GM13976 (cell line): ENCODE measurements at regions not wholly inside any gene's neighbourhood (a gene's known extent, or its start where the extent isn't known, plus 50 kb on each side); places are given as distances from the start of the nearest gene placed in this dataset.

Experiments
- DNase-seq: peaks from one replicate; pipeline ENCODE4 v3.0.0; 2012; ENCODE audit warnings: low spot score
- CTCF ChIP-seq: IDR thresholded peaks from 2 replicates; pipeline ENCODE4 v1.5.1; 2012; ENCODE audit warnings: borderline replicate concordance, mild to moderate bottlenecking; ENCODE audit not compliant: insufficient read depth; ENCODE audit errors: extremely low read depth, missing control alignments, control extremely low read depth
- in situ Hi-C: fragments of 300-500 bp; cut with MboI; formaldehyde crosslinking; loops from one replicate; pipeline ENCODE4 v1.12.0; 2022; ENCODE audit warnings: low sequenced_read_pairs, mixed read lengths, inconsistent platforms; ENCODE audit not compliant: unreplicated experiment

- no peak for DNase-seq
- in situ Hi-C loops = no loop called here
- TF ChIP-seq CTCF = no peak
Measured at GRCh38 chr18:70459731-70460130, 170.9 kb downstream of the SOCS6 start.

DNA sequence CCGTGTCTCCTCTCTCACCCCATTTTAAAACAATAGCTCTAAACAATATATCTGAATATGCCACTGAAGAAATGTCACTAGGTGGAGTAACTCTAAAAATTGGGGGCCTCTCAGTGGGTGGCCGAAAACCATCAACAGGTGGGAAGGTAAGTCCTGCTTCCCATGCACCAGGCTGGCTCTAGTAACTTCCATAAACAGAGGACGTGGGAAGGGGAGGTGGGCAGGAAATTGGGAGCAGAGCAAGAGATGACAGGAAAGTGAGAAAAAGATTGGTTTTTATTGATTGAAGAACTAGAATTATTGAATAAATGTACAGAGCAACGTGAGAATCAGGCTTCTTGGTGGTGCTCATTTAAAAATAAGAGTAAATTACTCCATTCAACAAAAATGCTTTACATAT is 170.4 kb downstream of the SOCS6 start:
- no peak for TF ChIP-seq CTCF
- in situ Hi-C loops = no loop called here
- no peak for DNase-seq

DNA sequence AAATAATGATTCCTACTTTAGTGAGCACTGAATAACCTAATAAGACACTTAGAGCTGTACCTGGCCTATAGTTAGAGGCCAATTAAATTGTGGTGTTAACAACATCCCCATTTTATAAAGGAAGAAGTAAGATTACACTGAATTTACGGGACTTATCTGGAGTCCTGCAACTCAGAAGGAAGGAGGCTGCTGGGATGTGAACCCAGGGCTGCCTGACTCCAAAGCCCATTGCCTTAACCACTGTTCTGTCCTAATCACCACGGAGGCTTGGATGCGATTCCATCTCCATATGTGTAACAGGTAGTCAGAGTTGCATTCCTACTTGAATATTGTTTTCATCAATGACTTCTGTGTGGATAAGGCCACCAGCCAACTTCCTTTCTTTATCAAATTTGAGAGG is 168.9 kb downstream of the SOCS6 start:
- TF ChIP-seq CTCF = no peak
- in situ Hi-C loops = no loop called here
- no peak for DNase-seq

GRCh38 chr18:70457223-70457622 is 168.4 kb downstream of the SOCS6 start:
- no peak for DNase-seq
- in situ Hi-C loops = no loop called here
- TF ChIP-seq CTCF = no peak

DNA sequence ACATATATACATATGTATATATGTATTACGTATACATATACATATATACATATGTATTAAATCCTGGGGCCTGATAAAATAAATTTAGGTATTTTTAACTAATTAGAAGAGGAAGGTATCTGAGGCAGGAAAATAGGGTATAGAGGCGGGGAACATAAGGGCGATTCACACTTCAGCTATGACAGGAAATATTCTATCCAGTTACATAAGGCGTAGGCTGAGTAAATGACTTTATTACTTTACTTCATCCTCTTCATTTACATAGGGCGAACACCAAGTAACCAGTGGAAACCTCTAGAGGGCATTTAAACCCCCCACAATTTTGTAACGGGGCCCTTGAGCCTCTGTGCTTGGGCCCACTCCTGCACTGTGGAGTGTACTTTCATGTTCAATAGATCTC is 167.5 kb downstream of the SOCS6 start:
- TF ChIP-seq CTCF = no peak
- in situ Hi-C loops = no loop called here
- no peak for DNase-seq

- no peak for DNase-seq
- in situ Hi-C loops = no loop called here
- TF ChIP-seq CTCF = no peak
Measured at GRCh38 chr18:70455731-70456130, 166.9 kb downstream of the SOCS6 start.

DNA sequence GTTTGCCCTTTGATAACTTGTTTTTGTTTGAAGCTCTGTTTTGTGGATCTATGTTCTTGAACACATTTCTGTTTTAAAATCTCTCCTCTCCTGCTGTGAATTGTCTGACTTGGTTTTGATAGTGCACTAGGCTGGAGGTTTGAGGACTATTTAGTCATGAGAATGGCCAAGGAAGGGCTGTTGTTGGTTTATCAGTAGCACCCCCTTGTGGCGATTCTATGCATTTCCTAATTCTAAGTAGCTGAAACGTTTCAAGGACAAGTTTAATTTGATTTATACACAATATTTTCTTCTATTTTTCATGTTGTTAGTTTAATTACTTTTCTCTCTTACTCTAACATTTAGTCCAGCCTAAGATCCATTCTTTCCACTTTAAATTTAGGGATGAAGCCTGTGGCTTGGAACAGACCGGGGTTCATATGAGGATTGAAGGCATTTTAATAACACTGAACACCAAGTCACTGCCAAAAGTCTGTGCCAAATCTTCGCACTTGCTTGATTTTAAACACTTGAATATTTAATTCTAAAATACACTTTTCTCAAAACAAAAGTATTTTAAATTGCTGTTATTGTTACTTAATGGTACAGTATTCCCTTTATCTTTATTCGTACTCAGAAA is 166.0 kb downstream of the SOCS6 start:
- TF ChIP-seq CTCF = peak; percentile 63
- in situ Hi-C loops = no loop called here
- DNase-seq = peak; percentile 56
